ENCODE measurements at regions not wholly inside any gene's neighbourhood (a gene's known extent, or its start where the extent isn't known, plus 50 kb on each side); places are given as distances from the start of the nearest gene placed in this dataset.

DNA sequence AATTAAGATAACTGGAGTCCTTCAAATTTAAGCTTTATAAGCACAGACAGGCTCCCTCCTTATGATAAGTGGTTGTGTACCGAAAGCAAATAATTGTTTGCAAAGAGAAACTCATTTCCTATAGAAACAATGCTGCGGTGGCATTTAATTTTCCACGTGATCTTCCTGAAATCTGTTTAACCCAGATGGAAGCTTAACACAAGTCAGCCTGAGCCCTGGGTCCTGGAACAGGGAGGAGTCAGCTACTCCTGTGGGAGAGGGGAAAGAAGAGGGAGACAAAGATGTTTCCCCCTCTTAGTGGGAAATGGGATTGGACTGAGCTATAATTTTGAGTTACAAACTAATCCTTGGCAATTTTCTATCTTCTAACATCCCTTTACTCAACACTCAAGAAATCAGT is 136.5 kb downstream of the ELOVL4 start (continued):
- TF ChIP-seq, protein P1, sequence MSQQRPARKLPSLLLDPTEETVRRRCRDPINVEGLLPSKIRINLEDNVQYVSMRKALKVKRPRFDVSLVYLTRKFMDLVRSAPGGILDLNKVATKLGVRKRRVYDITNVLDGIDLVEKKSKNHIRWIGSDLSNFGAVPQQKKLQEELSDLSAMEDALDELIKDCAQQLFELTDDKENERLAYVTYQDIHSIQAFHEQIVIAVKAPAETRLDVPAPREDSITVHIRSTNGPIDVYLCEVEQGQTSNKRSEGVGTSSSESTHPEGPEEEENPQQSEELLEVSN (IDR thresholded peaks at IDR 0.05) = no peak
- no peak for TF ChIP-seq SIRT6 (IDR thresholded peaks at IDR 0.05; ENCODE audit: low read length)
- TF ChIP-seq POLR2A (IDR thresholded peaks at IDR 0.05; ENCODE audit: control extremely low read depth in 1 of 2, low read depth in 2 of 2, low read length in 2 of 2) = no peak
- TF ChIP-seq, protein P2, sequence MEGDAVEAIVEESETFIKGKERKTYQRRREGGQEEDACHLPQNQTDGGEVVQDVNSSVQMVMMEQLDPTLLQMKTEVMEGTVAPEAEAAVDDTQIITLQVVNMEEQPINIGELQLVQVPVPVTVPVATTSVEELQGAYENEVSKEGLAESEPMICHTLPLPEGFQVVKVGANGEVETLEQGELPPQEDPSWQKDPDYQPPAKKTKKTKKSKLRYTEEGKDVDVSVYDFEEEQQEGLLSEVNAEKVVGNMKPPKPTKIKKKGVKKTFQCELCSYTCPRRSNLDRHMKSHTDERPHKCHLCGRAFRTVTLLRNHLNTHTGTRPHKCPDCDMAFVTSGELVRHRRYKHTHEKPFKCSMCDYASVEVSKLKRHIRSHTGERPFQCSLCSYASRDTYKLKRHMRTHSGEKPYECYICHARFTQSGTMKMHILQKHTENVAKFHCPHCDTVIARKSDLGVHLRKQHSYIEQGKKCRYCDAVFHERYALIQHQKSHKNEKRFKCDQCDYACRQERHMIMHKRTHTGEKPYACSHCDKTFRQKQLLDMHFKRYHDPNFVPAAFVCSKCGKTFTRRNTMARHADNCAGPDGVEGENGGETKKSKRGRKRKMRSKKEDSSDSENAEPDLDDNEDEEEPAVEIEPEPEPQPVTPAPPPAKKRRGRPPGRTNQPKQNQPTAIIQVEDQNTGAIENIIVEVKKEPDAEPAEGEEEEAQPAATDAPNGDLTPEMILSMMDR (IDR thresholded peaks at IDR 0.05; ENCODE audit: control extremely low read depth in 1 of 3, insufficient read depth in 1 of 3, low read depth in 1 of 3, low read length in 3 of 3) = no peak
- no peak for TF ChIP-seq RBBP5 (IDR thresholded peaks at IDR 0.05; ENCODE audit: borderline replicate concordance, low read depth, low read length)

Measured in H1 (cell line).